Activated T-cell treated with anti-CD3 and anti-CD28 coated beads for 24 hours (primary cell): ENCODE measurements at regions not wholly inside any gene's neighbourhood (a gene's known extent, or its start where the extent isn't known, plus 50 kb on each side); places are given as distances from the start of the nearest gene placed in this dataset.
"Not testable (repeated sequence)": the region's sequence is repeated elsewhere in the genome, so short reads cannot be mapped to it uniquely, and the experiment has no call there.

ENCODE experiments used
- DNase-seq: peaks from one replicate; pipeline ENCODE4 v3.0.0-alpha.2; 2020; ENCODE audit warnings: low read depth

DNA sequence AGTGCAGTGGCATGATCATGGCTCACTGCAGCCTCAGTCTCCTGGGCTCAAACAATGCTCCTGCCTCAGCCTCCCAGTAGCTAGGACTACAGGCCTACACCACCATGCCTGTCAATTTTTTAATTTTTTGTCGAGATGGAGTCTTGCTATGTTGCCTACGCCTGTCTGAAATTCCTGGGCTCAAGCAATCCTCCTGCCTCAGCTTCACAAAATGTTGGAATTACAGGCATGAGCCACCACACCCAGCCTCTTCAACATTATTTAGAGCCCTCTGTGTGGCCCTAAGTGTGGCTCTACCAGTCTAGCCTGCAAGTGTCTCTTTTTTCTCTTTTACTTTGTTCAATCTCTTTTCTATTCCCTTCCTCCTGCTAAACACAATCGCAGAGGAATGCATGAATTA is 154.4 kb upstream of the EPB41L4A start:
- no peak for DNase-seq

DNA sequence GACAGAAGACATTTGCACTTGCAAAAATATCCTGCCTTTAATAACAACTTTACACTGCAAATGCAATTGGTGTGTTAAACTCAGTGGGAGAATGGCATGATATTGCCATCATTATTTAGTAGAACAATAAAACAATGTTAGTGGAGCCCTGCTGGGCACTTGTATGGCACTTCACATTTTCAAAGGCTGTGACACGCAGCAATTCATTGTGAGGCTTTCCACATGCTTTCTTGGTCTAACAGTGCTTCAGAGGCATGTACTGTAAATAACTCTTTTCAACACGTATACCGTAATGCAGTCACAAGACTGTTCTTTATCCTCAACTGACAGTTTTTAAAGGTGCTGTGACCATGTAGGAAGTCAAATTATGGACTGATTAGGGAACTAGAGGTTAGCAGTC is 155.5 kb upstream of the EPB41L4A start:
- no peak for DNase-seq

- DNase-seq: no peak
These were observed 157.3 kb upstream of the EPB41L4A start for GRCh38 chr5:112576298-112576925.

GRCh38 chr5:112579599-112580170 is 158.0 kb upstream of the APC start:
- no peak for DNase-seq

- DNase-seq: no peak
These were observed 155.8 kb upstream of the APC start for GRCh38 chr5:112581811-112582320.

DNA sequence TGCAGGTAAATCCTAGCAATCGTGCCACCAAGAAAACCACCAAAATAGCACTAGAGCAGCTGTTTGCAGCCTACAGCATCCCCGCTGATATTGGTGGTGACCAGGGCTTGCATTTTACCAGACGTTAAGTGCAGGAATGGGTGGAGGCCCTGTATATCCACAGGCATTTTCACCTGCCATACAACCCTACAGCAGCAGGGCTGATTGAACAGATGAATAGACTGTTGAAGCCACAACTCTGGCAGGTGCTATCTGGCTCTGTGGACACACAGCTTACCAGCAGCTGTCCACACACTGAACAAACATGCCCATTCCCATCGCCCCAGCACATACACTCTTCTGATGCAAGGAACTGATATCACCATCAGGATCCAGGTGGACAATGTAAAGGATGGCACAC is 154.5 kb upstream of the APC start:
- DNase-seq: no peak

- no peak for DNase-seq
These were observed 152.9 kb upstream of the APC start for GRCh38 chr5:112584781-112585180.

- no peak for DNase-seq
These were observed 151.1 kb upstream of the APC start for GRCh38 chr5:112586596-112587062.

- not testable (repeated sequence) for DNase-seq
These were observed 146.8 kb upstream of the APC start for GRCh38 chr5:112590858-112591257.

DNA sequence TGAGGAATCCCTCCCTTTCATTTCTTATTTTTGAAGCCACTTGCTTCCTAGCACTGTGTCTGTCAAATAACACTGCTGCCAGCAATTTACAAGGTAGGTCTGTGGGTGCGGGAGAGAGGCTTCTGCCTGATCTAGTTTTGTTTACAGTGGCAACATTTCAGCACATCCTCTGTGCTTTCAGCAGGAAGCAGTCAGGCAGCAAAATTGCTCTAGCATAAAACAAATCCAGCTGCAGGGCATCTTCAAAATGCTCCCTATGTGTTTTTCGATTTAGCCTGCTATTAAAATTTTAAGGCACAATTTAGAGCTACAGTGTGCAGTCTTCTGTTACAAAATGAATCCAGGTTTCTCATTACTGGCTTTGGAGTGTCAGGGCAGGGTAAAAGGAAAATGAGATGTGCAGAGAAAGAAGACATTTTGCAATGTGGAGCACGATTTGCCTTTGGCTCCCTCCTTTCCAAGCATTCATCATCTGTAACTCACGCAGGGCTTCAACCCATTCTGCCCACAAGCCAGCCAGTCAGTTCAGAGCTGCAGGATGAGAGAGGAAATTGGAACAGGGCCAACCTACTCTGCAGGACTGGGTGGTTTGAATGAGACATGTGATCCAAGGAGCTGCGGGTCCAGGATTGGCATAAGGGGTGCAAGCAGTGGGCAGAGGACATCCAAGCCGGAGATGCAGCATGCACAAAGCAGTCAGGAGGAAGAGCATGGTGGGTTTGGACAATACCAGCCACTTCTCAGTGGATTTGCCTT is 143.4 kb upstream of the APC start:
- DNase-seq: no peak

- DNase-seq: no peak
These were observed 142.7 kb upstream of the APC start for GRCh38 chr5:112594941-112595340.

- DNase-seq: no peak
These were observed 139.9 kb upstream of the APC start for GRCh38 chr5:112597831-112598230.

GRCh38 chr5:112600510-112600909 is 137.2 kb upstream of the APC start:
- DNase-seq: not testable (repeated sequence)

GRCh38 chr5:112604732-112605630 is 132.7 kb upstream of the APC start:
- DNase-seq: no peak

- DNase-seq: no peak
These were observed 128.7 kb upstream of the APC start for GRCh38 chr5:112608975-112609374.

GRCh38 chr5:112612663-112613062 is 125.0 kb upstream of the APC start:
- no peak for DNase-seq

DNA sequence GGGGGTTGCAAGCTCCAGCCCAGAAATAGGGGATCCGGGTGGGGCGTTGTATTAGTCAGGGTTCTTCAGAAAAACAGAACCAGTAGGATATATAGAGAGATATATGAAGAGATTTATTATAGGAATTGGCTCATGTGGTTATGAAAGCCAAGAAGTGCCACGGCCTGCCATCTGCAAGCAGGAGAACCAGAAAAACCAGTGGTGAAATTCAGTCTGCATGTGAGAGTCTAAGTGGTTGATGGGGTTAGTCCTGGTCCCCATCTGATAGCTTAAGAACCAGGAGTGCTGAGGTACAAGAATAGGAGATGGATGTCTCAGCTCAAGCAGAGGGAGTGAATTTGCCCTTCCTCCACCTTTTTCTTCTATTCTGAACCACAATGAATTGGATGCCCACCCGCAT is 123.4 kb upstream of the APC start:
- no peak for DNase-seq

GRCh38 chr5:112614986-112615385 is 122.7 kb upstream of the APC start:
- DNase-seq: no peak

DNA sequence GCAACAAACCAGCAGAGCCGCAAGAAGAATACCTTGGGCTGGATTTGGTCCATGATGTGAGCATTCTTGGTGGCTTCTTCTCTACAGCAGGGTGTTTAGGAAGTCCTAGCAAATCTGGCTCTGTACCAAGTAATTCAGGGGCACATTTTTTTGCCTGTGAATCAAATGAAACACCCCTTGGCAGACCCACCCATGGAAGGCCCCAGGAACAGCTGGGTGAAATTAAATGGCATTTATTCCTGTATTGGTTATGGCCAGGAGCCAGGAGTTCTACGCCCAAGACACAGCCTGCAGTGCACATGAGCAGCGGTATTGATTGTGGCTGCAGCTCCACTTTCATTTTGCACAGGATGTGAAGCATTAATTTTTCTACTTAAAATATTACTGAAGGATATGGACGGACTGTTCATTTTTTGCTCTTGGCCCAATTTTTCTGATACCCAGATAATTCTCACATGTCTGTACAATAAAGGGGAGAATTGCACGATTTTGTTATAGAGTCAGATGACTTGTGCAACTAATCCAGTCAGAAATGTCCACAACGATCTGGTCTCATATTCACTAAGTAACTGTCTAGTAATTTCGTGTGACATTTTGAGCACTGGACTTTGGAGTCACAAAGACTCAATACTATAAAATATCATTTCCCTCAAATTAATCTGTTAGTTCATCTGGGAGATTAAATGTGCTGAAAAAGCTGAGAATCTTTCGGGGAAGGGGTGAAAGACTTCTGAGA is 120.7 kb upstream of the APC start:
- DNase-seq: no peak

DNA sequence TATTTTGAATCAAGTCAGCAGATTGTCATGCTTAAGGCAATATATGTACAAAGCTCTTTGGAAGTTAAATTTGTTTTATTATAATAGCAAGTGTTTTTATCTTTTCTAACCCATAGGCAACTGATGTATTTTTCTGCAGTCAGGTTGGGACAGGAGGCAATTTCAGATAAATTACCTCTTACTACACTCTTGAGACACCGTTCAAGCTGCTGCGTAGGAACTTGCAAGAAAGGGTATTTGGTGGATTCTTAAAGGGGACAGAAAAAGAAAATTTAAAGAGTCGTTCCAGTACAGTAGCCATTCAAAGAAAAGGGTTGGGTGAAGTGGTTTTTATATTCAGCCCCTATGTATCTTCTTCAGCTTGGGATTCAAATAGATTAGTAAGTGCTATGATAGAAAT is 112.4 kb upstream of the APC start:
- DNase-seq: no peak

- no peak for DNase-seq
These were observed 111.8 kb upstream of the APC start for GRCh38 chr5:112625689-112626438.
